WTC11 (cell line): ENCODE measurements at regions not wholly inside any gene's neighbourhood (a gene's known extent, or its start where the extent isn't known, plus 50 kb on each side); places are given as distances from the start of the nearest gene placed in this dataset.

ENCODE experiments used
- ATAC-seq: fragments of 200-7000 bp; cut with Tn5 transposase; 2 replicates; pipeline ENCODE4 v1.10.0; 2021; ENCODE audit warnings: mild to moderate bottlenecking, moderate library complexity
- CTCF ChIA-PET: fragments of 300-600 bp; sonication (Branson Sonifier 250); formaldehyde crosslinking; loops from one replicate; lab custom pipeline; 2021; ENCODE audit warnings: antibody characterized with exemption; lab: Charles Lee
- POLR2A ChIA-PET: fragments of 350-600 bp; sonication (Branson Sonifier 250); formaldehyde crosslinking; loops from one replicate; lab custom pipeline; 2021; ENCODE audit warnings: antibody characterized with exemption; lab: Charles Lee
- DNase-seq: peaks from one replicate; pipeline ENCODE4 v3.0.0; 2021; ENCODE audit warnings: low spot score
- H3K27ac Mint-ChIP-seq: 2 replicates; pipeline ENCODE4 v1.8.0; 2021; ENCODE audit warnings: mixed read lengths
- H3K27me3 Mint-ChIP-seq: 2 replicates; pipeline ENCODE4 v1.8.0; 2021; ENCODE audit warnings: low read depth, mild to moderate bottlenecking, moderate library complexity, mixed read lengths
- H3K36me3 Mint-ChIP-seq: 2 replicates; pipeline ENCODE4 v1.8.0; 2021; ENCODE audit warnings: mixed read lengths
- H3K4me1 Mint-ChIP-seq: 2 replicates; pipeline ENCODE4 v1.8.0; 2022; ENCODE audit warnings: mixed read lengths
- H3K4me3 Mint-ChIP-seq: 2 replicates; pipeline ENCODE4 v1.8.0; 2021; ENCODE audit warnings: mild to moderate bottlenecking, moderate library complexity, mixed read lengths
- H3K9me3 Mint-ChIP-seq: 2 replicates; pipeline ENCODE4 v1.8.0; 2021; ENCODE audit warnings: mixed read lengths
- AFF4 ChIP-seq: sonication (generic); formaldehyde crosslinking; IDR thresholded peaks from 2 replicates; pipeline ENCODE4 v1.8.1; 2023; ENCODE audit warnings: mild to moderate bottlenecking, missing genetic modification reagents, borderline replicate concordance
- CBFB ChIP-seq: sonication (generic); formaldehyde crosslinking; IDR thresholded peaks from 2 replicates; pipeline ENCODE4 v1.8.1; 2022; ENCODE audit warnings: mild to moderate bottlenecking, low read depth, missing genetic modification reagents
- E2F1 ChIP-seq: sonication (generic); formaldehyde crosslinking; IDR thresholded peaks from 2 replicates; pipeline ENCODE4 v1.8.0; 2022; ENCODE audit warnings: mild to moderate bottlenecking, missing genetic modification reagents
- ETV6 ChIP-seq: sonication (generic); formaldehyde crosslinking; IDR thresholded peaks from 2 replicates; pipeline ENCODE4 v1.8.1; 2022; ENCODE audit warnings: mild to moderate bottlenecking, missing genetic modification reagents
- FOXJ3 ChIP-seq: sonication (generic); formaldehyde crosslinking; IDR thresholded peaks from 2 replicates; pipeline ENCODE4 v1.9.0; 2021; ENCODE audit warnings: missing genetic modification reagents, mild to moderate bottlenecking, borderline replicate concordance
- FOXK1 ChIP-seq: sonication (generic); formaldehyde crosslinking; IDR thresholded peaks from 2 replicates; pipeline ENCODE4 v1.8.0; 2022; ENCODE audit warnings: mild to moderate bottlenecking, moderate library complexity, missing genetic modification reagents
- GTF2I ChIP-seq: fragments of 250-450 bp; sonication (Bioruptor Pico); conservative IDR thresholded peaks from 2 replicates; pipeline ENCODE4 v1.4.0; 2021; ENCODE audit warnings: mild to moderate bottlenecking
- NFATC4 ChIP-seq: fragments of 250-450 bp; sonication (Bioruptor Pico); IDR thresholded peaks from 2 replicates; pipeline ENCODE4 v1.9.0; 2021; ENCODE audit warnings: mild to moderate bottlenecking
- SMAD3 ChIP-seq: sonication (generic); formaldehyde crosslinking; IDR thresholded peaks from 2 replicates; pipeline ENCODE4 v1.8.0; 2022; ENCODE audit warnings: missing genetic modification reagents, mild to moderate bottlenecking, borderline replicate concordance
- SP1 ChIP-seq: sonication (generic); formaldehyde crosslinking; conservative IDR thresholded peaks from 2 replicates; pipeline ENCODE4 v1.8.1; 2022; ENCODE audit warnings: missing genetic modification reagents
- TEAD1 ChIP-seq: sonication (generic); formaldehyde crosslinking; IDR thresholded peaks from 2 replicates; pipeline ENCODE4 v1.8.0; 2022; ENCODE audit warnings: mild to moderate bottlenecking, missing genetic modification reagents
- TEAD4 ChIP-seq: sonication (generic); formaldehyde crosslinking; IDR thresholded peaks from 2 replicates; pipeline ENCODE4 v1.8.0; 2022; ENCODE audit warnings: mild to moderate bottlenecking, missing genetic modification reagents
- ZBTB43 ChIP-seq: sonication (generic); formaldehyde crosslinking; IDR thresholded peaks from 2 replicates; pipeline ENCODE4 v1.8.1; 2023; ENCODE audit warnings: mild to moderate bottlenecking, missing genetic modification reagents
- ZNF138 ChIP-seq: sonication (generic); formaldehyde crosslinking; conservative IDR thresholded peaks from 2 replicates; pipeline ENCODE4 v1.8.1; 2022; ENCODE audit warnings: mild to moderate bottlenecking, moderate library complexity, missing genetic modification reagents
- ZNF396 ChIP-seq: fragments of 250-450 bp; sonication (Bioruptor Pico); IDR thresholded peaks from 2 replicates; pipeline ENCODE4 v1.8.0; 2021; ENCODE audit warnings: mild to moderate bottlenecking, moderate library complexity, borderline replicate concordance
- ZNF416 ChIP-seq: fragments of 250-450 bp; sonication (Bioruptor Pico); IDR thresholded peaks from 2 replicates; pipeline ENCODE4 v1.9.0; 2021; ENCODE audit warnings: mild to moderate bottlenecking, inconsistent platforms
- TF ChIP-seq, protein P1 (sequence below): fragments of 250-450 bp; sonication (Bioruptor Pico); IDR thresholded peaks from 2 replicates; pipeline ENCODE4 v2.1.2; 2022; ENCODE audit warnings: mild to moderate bottlenecking, moderate library complexity
- TF ChIP-seq, protein P2 (sequence below): fragments of 250-450 bp; sonication (Bioruptor Pico); IDR thresholded peaks from 2 replicates; pipeline ENCODE4 v1.9.0; 2021; ENCODE audit warnings: mild to moderate bottlenecking
- TF ChIP-seq, protein P3 (sequence below): fragments of 250-450 bp; sonication (Bioruptor Pico); IDR thresholded peaks from 2 replicates; pipeline ENCODE4 v1.9.0; 2021; ENCODE audit warnings: mild to moderate bottlenecking, borderline replicate concordance

GRCh38 chr6:62441182-62441581 is 155.2 kb upstream of the KHDRBS2 start:
- no peak for DNase-seq
- Mint-ChIP-seq H3K4me1 (no peaks in the 10 kb centered on the region), H3K36me3 (peaks cover 33% of the 10 kb centered on the region), H3K9me3 (peaks cover 62% of the 10 kb centered on the region), H3K27ac (no peak overlapping the region), H3K27me3 (peaks cover 3% of the 10 kb centered on the region; the same call in 1 of the 2 replicates), H3K4me3 (no peak overlapping the region)
- ChIA-PET POLR2A (no interaction called here), CTCF (no interaction called here)
- ATAC-seq: no peak
- TF ChIP-seq ETV6: no peak
- TF ChIP-seq AFF4 (CRISPR knock-in tag): no peak
- TF ChIP-seq ZNF416 (CRISPR knock-in tag): no peak
- no peak for TF ChIP-seq NFATC4 (CRISPR knock-in tag)
- TF ChIP-seq GTF2I (CRISPR knock-in tag): no peak
- TF ChIP-seq, protein P1, sequence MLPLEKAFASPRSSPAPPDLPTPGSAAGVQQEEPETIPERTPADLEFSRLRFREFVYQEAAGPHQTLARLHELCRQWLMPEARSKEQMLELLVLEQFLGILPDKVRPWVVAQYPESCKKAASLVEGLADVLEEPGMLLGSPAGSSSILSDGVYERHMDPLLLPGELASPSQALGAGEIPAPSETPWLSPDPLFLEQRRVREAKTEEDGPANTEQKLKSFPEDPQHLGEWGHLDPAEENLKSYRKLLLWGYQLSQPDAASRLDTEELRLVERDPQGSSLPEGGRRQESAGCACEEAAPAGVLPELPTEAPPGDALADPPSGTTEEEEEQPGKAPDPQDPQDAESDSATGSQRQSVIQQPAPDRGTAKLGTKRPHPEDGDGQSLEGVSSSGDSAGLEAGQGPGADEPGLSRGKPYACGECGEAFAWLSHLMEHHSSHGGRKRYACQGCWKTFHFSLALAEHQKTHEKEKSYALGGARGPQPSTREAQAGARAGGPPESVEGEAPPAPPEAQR: no peak
- TF ChIP-seq, protein P2, sequence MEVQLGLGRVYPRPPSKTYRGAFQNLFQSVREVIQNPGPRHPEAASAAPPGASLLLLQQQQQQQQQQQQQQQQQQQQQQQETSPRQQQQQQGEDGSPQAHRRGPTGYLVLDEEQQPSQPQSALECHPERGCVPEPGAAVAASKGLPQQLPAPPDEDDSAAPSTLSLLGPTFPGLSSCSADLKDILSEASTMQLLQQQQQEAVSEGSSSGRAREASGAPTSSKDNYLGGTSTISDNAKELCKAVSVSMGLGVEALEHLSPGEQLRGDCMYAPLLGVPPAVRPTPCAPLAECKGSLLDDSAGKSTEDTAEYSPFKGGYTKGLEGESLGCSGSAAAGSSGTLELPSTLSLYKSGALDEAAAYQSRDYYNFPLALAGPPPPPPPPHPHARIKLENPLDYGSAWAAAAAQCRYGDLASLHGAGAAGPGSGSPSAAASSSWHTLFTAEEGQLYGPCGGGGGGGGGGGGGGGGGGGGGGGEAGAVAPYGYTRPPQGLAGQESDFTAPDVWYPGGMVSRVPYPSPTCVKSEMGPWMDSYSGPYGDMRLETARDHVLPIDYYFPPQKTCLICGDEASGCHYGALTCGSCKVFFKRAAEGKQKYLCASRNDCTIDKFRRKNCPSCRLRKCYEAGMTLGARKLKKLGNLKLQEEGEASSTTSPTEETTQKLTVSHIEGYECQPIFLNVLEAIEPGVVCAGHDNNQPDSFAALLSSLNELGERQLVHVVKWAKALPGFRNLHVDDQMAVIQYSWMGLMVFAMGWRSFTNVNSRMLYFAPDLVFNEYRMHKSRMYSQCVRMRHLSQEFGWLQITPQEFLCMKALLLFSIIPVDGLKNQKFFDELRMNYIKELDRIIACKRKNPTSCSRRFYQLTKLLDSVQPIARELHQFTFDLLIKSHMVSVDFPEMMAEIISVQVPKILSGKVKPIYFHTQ (CRISPR knock-in tag): no peak
- no peak for TF ChIP-seq SP1 (CRISPR knock-in tag)
- no peak for TF ChIP-seq CBFB (CRISPR knock-in tag)
- TF ChIP-seq E2F1 (CRISPR knock-in tag): no peak
- TF ChIP-seq SMAD3 (CRISPR knock-in tag): no peak
- TF ChIP-seq ZNF138 (CRISPR knock-in tag): no peak
- TF ChIP-seq TEAD4 (CRISPR knock-in tag): no peak
- no peak for TF ChIP-seq FOXJ3
- TF ChIP-seq FOXK1: no peak
- no peak for TF ChIP-seq TEAD1 (CRISPR knock-in tag)
- TF ChIP-seq, protein P3, sequence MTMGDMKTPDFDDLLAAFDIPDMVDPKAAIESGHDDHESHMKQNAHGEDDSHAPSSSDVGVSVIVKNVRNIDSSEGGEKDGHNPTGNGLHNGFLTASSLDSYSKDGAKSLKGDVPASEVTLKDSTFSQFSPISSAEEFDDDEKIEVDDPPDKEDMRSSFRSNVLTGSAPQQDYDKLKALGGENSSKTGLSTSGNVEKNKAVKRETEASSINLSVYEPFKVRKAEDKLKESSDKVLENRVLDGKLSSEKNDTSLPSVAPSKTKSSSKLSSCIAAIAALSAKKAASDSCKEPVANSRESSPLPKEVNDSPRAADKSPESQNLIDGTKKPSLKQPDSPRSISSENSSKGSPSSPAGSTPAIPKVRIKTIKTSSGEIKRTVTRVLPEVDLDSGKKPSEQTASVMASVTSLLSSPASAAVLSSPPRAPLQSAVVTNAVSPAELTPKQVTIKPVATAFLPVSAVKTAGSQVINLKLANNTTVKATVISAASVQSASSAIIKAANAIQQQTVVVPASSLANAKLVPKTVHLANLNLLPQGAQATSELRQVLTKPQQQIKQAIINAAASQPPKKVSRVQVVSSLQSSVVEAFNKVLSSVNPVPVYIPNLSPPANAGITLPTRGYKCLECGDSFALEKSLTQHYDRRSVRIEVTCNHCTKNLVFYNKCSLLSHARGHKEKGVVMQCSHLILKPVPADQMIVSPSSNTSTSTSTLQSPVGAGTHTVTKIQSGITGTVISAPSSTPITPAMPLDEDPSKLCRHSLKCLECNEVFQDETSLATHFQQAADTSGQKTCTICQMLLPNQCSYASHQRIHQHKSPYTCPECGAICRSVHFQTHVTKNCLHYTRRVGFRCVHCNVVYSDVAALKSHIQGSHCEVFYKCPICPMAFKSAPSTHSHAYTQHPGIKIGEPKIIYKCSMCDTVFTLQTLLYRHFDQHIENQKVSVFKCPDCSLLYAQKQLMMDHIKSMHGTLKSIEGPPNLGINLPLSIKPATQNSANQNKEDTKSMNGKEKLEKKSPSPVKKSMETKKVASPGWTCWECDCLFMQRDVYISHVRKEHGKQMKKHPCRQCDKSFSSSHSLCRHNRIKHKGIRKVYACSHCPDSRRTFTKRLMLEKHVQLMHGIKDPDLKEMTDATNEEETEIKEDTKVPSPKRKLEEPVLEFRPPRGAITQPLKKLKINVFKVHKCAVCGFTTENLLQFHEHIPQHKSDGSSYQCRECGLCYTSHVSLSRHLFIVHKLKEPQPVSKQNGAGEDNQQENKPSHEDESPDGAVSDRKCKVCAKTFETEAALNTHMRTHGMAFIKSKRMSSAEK (CRISPR knock-in tag): no peak
- TF ChIP-seq ZNF396: no peak
- no peak for TF ChIP-seq ZBTB43 (CRISPR knock-in tag)
